SU-DHL-6 (cell line): ENCODE measurements at regions not wholly inside any gene's neighbourhood (a gene's known extent, or its start where the extent isn't known, plus 50 kb on each side); places are given as distances from the start of the nearest gene placed in this dataset.

Experiments used
- H2AFZ ChIP-seq: fragments of 200-600 bp; sonication (generic); 2 replicates; pipeline ENCODE4 v1.6.1; 2014; ENCODE audit warnings: low read depth, mild to moderate bottlenecking, moderate library complexity, mixed read lengths, antibody characterized with exemption, low read length; ENCODE audit not compliant: severe bottlenecking
- H3F3A ChIP-seq: fragments of 200-600 bp; shearing (Covaris generic); 2 replicates; pipeline ENCODE4 v1.6.0; 2016; ENCODE audit warnings: antibody characterized with exemption, mild to moderate bottlenecking; ENCODE audit not compliant: insufficient read depth
- H3K27ac ChIP-seq: fragments of 200-600 bp; sonication (generic); 2 replicates; pipeline ENCODE4 v1.5.1; 2016; ENCODE audit warnings: low read depth, mild to moderate bottlenecking, low read length, moderate library complexity, mixed read lengths
- H3K27me3 ChIP-seq: fragments of 200-600 bp; sonication (generic), shearing (Covaris generic); 2 replicates; pipeline ENCODE4 v1.6.0; 2014; ENCODE audit warnings: mild to moderate bottlenecking, low read length
- H3K36me3 ChIP-seq: fragments of 200-600 bp; sonication (generic); 2 replicates; pipeline ENCODE4 v1.6.1; 2014; ENCODE audit warnings: mild to moderate bottlenecking, low read length, mixed read lengths
- H3K4me2 ChIP-seq: fragments of 300-600, 200-600 bp; shearing (Covaris generic), sonication (generic); 2 replicates; pipeline ENCODE4 v1.6.0; 2014; ENCODE audit warnings: low read length, low read depth, mild to moderate bottlenecking; ENCODE audit not compliant: poor library complexity, severe bottlenecking
- H3K4me3 ChIP-seq: fragments of 200-600 bp; sonication (generic); 2 replicates; pipeline ENCODE4 v1.5.1; 2014; ENCODE audit warnings: antibody characterized with exemption, low read length, mild to moderate bottlenecking, mixed read lengths; ENCODE audit not compliant: insufficient read depth, poor library complexity, severe bottlenecking
- H3K79me2 ChIP-seq: fragments of 200-600 bp; sonication (generic); 2 replicates; pipeline ENCODE4 v1.6.1; 2014; ENCODE audit warnings: mild to moderate bottlenecking, low read length, moderate library complexity; ENCODE audit not compliant: insufficient read depth
- H3K9ac ChIP-seq: fragments of 200-600 bp; sonication (generic); 2 replicates; pipeline ENCODE4 v1.7.0; 2014; ENCODE audit warnings: mild to moderate bottlenecking, low read length
- H3K9me2 ChIP-seq: fragments of 200-600 bp; sonication (generic); replicated peaks from 2 replicates; pipeline ENCODE4 v1.6.1; 2014; ENCODE audit warnings: low read length; ENCODE audit not compliant: insufficient read depth
- H3K9me3 ChIP-seq: fragments of 200-600 bp; sonication (generic); 2 replicates; pipeline ENCODE4 v1.6.1; 2014; ENCODE audit warnings: low read length, mixed read lengths; ENCODE audit not compliant: insufficient read depth
- H4K20me1 ChIP-seq: fragments of 200-600 bp; sonication (generic); 2 replicates; pipeline ENCODE4 v1.6.1; 2014; ENCODE audit warnings: low read depth, mild to moderate bottlenecking, antibody characterized with exemption, low read length, moderate library complexity, mixed read lengths
- CTCF ChIP-seq: fragments of 200-600 bp; sonication (generic); IDR thresholded peaks from one replicate; pipeline ENCODE4 v1.5.1; 2017; ENCODE audit warnings: antibody characterized with exemption, mild to moderate bottlenecking, low read length, moderate library complexity; ENCODE audit not compliant: insufficient read depth, poor library complexity, severe bottlenecking
- EZH2phosphoT487 ChIP-seq: fragments of 200-600 bp; sonication (generic), shearing (Covaris generic); conservative IDR thresholded peaks from 2 replicates; pipeline ENCODE4 v1.6.1; 2018; ENCODE audit warnings: mild to moderate bottlenecking, antibody characterized with exemption, low read length, moderate library complexity, mixed read lengths

GRCh38 chr6:8637896-8638597, 202.7 kb upstream of the SLC35B3 start:
- Histone ChIP-seq H3K27ac (no peak overlapping the region), H3K36me3 (no peaks in the 10 kb centered on the region), H3K9me3 (no peaks in the 10 kb centered on the region), H3K27me3 (no peaks in the 10 kb centered on the region; the same call in 1 of the 2 replicates), H3K79me2 (no peaks in the 10 kb centered on the region), H3K9me2 (no peaks in the 10 kb centered on the region), H3F3A (no peaks in the 10 kb centered on the region), H2AFZ (no peak overlapping the region), H4K20me1 (no peaks in the 10 kb centered on the region), H3K4me2 (no peak overlapping the region), H3K4me3 (no peak overlapping the region), H3K9ac (no peak overlapping the region)
- no peak for TF ChIP-seq CTCF
- no peak for TF ChIP-seq EZH2phosphoT487

GRCh38 chr6:8633762-8634161, 198.4 kb upstream of the SLC35B3 start:
- H4K20me1 ChIP-seq = no peaks in the 10 kb centered on the region
- no peaks in the 10 kb centered on the region for H3K9me3 ChIP-seq
- H3K9ac ChIP-seq = no peak overlapping the region
- H2AFZ ChIP-seq = no peak overlapping the region
- no peak overlapping the region for H3K4me3 ChIP-seq
- H3K4me2 ChIP-seq = no peak overlapping the region
- H3K27me3 ChIP-seq = no peaks in the 10 kb centered on the region
- H3F3A ChIP-seq = no peaks in the 10 kb centered on the region
- H3K9me2 ChIP-seq = no peaks in the 10 kb centered on the region
- no peaks in the 10 kb centered on the region for H3K36me3 ChIP-seq
- H3K27ac ChIP-seq = no peak overlapping the region
- no peaks in the 10 kb centered on the region for H3K79me2 ChIP-seq
- TF ChIP-seq EZH2phosphoT487 = no peak
- TF ChIP-seq CTCF = no peak

DNA sequence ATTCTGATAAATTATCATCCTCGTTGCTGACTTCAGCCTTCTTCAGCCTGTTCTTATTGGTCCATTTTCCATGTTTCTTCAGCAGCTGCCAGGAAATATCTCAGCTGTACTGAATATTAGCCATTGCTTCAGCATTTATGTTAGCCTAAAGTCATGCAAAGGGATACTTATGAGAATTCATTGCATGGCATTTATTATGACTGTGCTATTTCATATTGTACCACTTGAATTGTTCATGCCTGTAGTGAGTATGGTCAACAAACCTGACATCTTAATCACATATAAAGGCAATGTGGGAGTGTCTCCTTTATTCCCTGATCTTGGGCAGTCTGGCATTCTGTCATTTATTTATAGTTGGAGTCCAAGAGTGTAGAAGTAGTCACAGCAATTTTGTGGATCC, 193.4 kb upstream of the SLC35B3 start:
- Histone ChIP-seq H3K4me2 (no peak overlapping the region), H3K9me2 (no peaks in the 10 kb centered on the region), H3K27ac (no peak overlapping the region), H3K4me3 (no peak overlapping the region), H3K9me3 (no peaks in the 10 kb centered on the region), H3K79me2 (no peaks in the 10 kb centered on the region), H2AFZ (no peak overlapping the region), H3K36me3 (no peaks in the 10 kb centered on the region), H3K27me3 (no peaks in the 10 kb centered on the region), H4K20me1 (no peaks in the 10 kb centered on the region), H3K9ac (no peak overlapping the region), H3F3A (no peaks in the 10 kb centered on the region)
- TF ChIP-seq EZH2phosphoT487 (no peak), CTCF (no peak)

DNA sequence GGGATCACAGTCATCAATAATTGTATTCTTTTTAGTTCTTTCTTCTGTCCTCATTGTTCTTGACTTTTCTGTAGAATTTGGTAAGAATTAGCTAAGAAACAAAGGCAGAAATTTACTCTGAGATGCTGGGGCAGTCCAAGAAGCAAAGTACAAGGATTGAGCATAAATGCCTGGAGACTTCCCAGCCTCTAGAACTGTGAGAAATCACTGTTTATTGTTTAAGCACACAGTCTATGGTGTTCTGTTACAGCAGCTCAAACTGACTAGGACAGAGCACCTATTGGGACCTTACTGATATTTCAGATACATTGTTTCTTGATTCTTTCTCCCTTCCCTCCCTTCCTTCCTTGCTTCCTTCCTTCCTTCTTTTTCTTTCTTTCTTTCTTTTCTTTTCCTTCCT, 192.7 kb upstream of the SLC35B3 start:
- H3K4me3 ChIP-seq = no peak overlapping the region
- H4K20me1 ChIP-seq = no peaks in the 10 kb centered on the region
- H3K27me3 ChIP-seq = no peaks in the 10 kb centered on the region
- no peaks in the 10 kb centered on the region for H3K9me3 ChIP-seq
- H3K4me2 ChIP-seq = no peak overlapping the region
- H3K27ac ChIP-seq = no peak overlapping the region
- H3K9ac ChIP-seq = no peak overlapping the region
- no peaks in the 10 kb centered on the region for H3K9me2 ChIP-seq
- no peaks in the 10 kb centered on the region for H3K36me3 ChIP-seq
- no peak overlapping the region for H2AFZ ChIP-seq
- TF ChIP-seq CTCF = no peak
- no peak for TF ChIP-seq EZH2phosphoT487
- H3F3A ChIP-seq = no peaks in the 10 kb centered on the region
- no peaks in the 10 kb centered on the region for H3K79me2 ChIP-seq
